GM12878 (cell line): ENCODE measurements at regions not wholly inside any gene's neighbourhood (a gene's known extent, or its start where the extent isn't known, plus 50 kb on each side); places are given as distances from the start of the nearest gene placed in this dataset.

Experiments
- ATAC-seq: fragments of 200-7000 bp; cut with Tn5 transposase; 3 replicates; pipeline ENCODE4 v1.9.1; 2020; ENCODE audit warnings: mild to moderate bottlenecking, moderate library complexity
- BruUV-seq: library from RNA; stranded (reverse); fragments of 400-500 nt; replicated peaks from 2 replicates; lab custom pipeline; 2021; lab: Mats Ljungman, UMichigan
- CTCF ChIA-PET: fragments of 300-600 bp; sonication (Branson Sonifier 250); formaldehyde crosslinking; extraction: SDS; loops from one replicate; lab custom pipeline; 2021; ENCODE audit warnings: inconsistent platforms; lab: Yijun Ruan, JAX
- POLR2A ChIA-PET: fragments of 350-600 bp; formaldehyde crosslinking; extraction: SDS; loops from one replicate; lab custom pipeline; 2021; ENCODE audit warnings: inconsistent platforms; lab: Charles Lee
- RAD21 ChIA-PET: fragments of 300-600 bp; sonication (Branson Sonifier 250); formaldehyde crosslinking; loops from one replicate; lab custom pipeline; 2023; ENCODE audit warnings: antibody characterized with exemption; ENCODE audit not compliant: unreplicated experiment; lab: Charles Lee
- SMC1A ChIA-PET: fragments of 300-600 bp; sonication (Branson Sonifier 250); formaldehyde crosslinking; loops from one replicate; lab custom pipeline; 2023; ENCODE audit not compliant: unreplicated experiment, uncharacterized antibody; lab: Charles Lee
- DNase-seq: peaks from one replicate; pipeline ENCODE4 v3.0.0-alpha.2; 2011; ENCODE audit warnings: low read depth, low spot score
- FAIRE-seq: peaks from 3 replicates; lab custom pipeline; 2011; peaks lifted over from hg19 to GRCh38; lab: Jason Lieb, UNC
- H2AFZ ChIP-seq: 2 replicates; pipeline ENCODE4 v1.6.0; 2011; ENCODE audit warnings: low read depth, low read length, control low read depth; ENCODE audit not compliant: control insufficient read depth
- H3K27ac ChIP-seq: 2 replicates; pipeline ENCODE4 v1.5.1; 2011; ENCODE audit warnings: control low read depth; ENCODE audit not compliant: control insufficient read depth, insufficient read depth
- H3K27me3 ChIP-seq, 2 experiments: replicated peaks in 1 of 2; 2 replicates each; pipeline versions ENCODE4 v1.6.0 to v1.6.1; 2011; ENCODE audit warnings: low read length in 1 of 2; ENCODE audit not compliant: control insufficient read depth in 2 of 2, insufficient read depth in 2 of 2
- H3K36me3 ChIP-seq, 2 experiments: 2 replicates each; pipeline ENCODE4 v1.5.1; 2011; ENCODE audit warnings: low read length in 1 of 2; ENCODE audit not compliant: control insufficient read depth in 2 of 2, insufficient read depth in 2 of 2
- H3K4me1 ChIP-seq: 2 replicates; pipeline ENCODE4 v1.6.1; 2011; ENCODE audit warnings: mild to moderate bottlenecking, low read length, moderate library complexity, mixed read lengths; ENCODE audit not compliant: control insufficient read depth, insufficient read depth
- H3K4me2 ChIP-seq: 2 replicates; pipeline ENCODE4 v1.6.0; 2011; ENCODE audit warnings: control low read depth; ENCODE audit not compliant: control insufficient read depth, insufficient read depth
- H3K4me3 ChIP-seq: fragments of 200-600 bp; sonication (generic); 2 replicates; pipeline ENCODE4 v1.5.1; 2016
- H3K79me2 ChIP-seq: 2 replicates; pipeline ENCODE4 v1.6.0; 2011; ENCODE audit warnings: low read length; ENCODE audit not compliant: control insufficient read depth, insufficient read depth
- H3K9ac ChIP-seq: 2 replicates; pipeline ENCODE4 v1.8.0; 2011; ENCODE audit warnings: low read length, control low read depth, mixed read lengths; ENCODE audit not compliant: control insufficient read depth, insufficient read depth
- H3K9me3 ChIP-seq: replicated peaks from 3 replicates; pipeline ENCODE4 v1.5.1; 2011; ENCODE audit warnings: mild to moderate bottlenecking, low read length; ENCODE audit not compliant: control insufficient read depth, insufficient read depth
- H4K20me1 ChIP-seq: 2 replicates; pipeline ENCODE4 v1.6.0; 2011; ENCODE audit not compliant: control insufficient read depth, insufficient read depth
- EZH2 ChIP-seq: IDR thresholded peaks from 2 replicates; pipeline ENCODE4 v1.6.1; 2012; ENCODE audit warnings: low read depth, mild to moderate bottlenecking, control low read depth, inconsistent platforms, low read length, borderline replicate concordance; ENCODE audit not compliant: control insufficient read depth
- HDAC6 ChIP-seq: fragments of 200-600 bp; sonication (generic); IDR thresholded peaks from one replicate; pipeline ENCODE4 v1.8.0; 2017; ENCODE audit warnings: antibody characterized with exemption; ENCODE audit not compliant: unreplicated experiment
- LARP7 ChIP-seq: fragments of 450-650 bp; IDR thresholded peaks from 2 replicates; pipeline ENCODE4 v1.6.1; 2017; ENCODE audit warnings: mild to moderate bottlenecking
- MLLT1 ChIP-seq: fragments of 450-650 bp; IDR thresholded peaks from 2 replicates; pipeline ENCODE4 v1.6.1; 2016; ENCODE audit warnings: mild to moderate bottlenecking
- PAX8 ChIP-seq: fragments of 450-650 bp; IDR thresholded peaks from 2 replicates; pipeline ENCODE4 v1.6.1; 2017; ENCODE audit warnings: mild to moderate bottlenecking, moderate library complexity
- POU2F2 ChIP-seq: IDR thresholded peaks from 3 replicates; pipeline ENCODE4 v1.6.1; 2011; ENCODE audit warnings: low read depth, mild to moderate bottlenecking, low read length, borderline replicate concordance
- PRDM15 ChIP-seq: fragments of 450-650 bp; formaldehyde crosslinking; IDR thresholded peaks from 2 replicates; pipeline ENCODE4 v1.4.0; 2020; ENCODE audit warnings: mild to moderate bottlenecking, moderate library complexity
- SMAD1 ChIP-seq: fragments of 450-650 bp; IDR thresholded peaks from 2 replicates; pipeline ENCODE4 v1.6.1; 2018; ENCODE audit warnings: mild to moderate bottlenecking, low read depth; ENCODE audit not compliant: partially characterized antibody
- SPI1 ChIP-seq: IDR thresholded peaks from 2 replicates; pipeline ENCODE4 v1.6.1; 2011; ENCODE audit warnings: low read depth, mild to moderate bottlenecking, low read length, moderate library complexity, borderline replicate concordance; ENCODE audit not compliant: insufficient read depth
- STAT1 ChIP-seq: fragments of 450-650 bp; conservative IDR thresholded peaks from 2 replicates; pipeline ENCODE4 v1.6.1; 2014; ENCODE audit warnings: antibody characterized with exemption, mild to moderate bottlenecking
- SUZ12 ChIP-seq: fragments of 200-600 bp; sonication (generic); IDR thresholded peaks from one replicate; pipeline ENCODE4 v1.6.1; 2018; ENCODE audit warnings: antibody characterized with exemption, mild to moderate bottlenecking; ENCODE audit not compliant: unreplicated experiment
- TARDBP ChIP-seq: IDR thresholded peaks from 2 replicates; pipeline ENCODE4 v1.6.1; 2016; ENCODE audit warnings: borderline replicate concordance
- ZNF24 ChIP-seq: fragments of 450-650 bp; IDR thresholded peaks from 2 replicates; pipeline ENCODE4 v1.6.1; 2017; ENCODE audit warnings: antibody characterized with exemption, mild to moderate bottlenecking
- ZNF592 ChIP-seq: fragments of 450-650 bp; IDR thresholded peaks from 2 replicates; pipeline ENCODE4 v1.6.1; 2017; ENCODE audit warnings: mild to moderate bottlenecking, moderate library complexity
- WGBS: methylation state at CpG from one replicate; pipeline ENCODE4 v1.1.6; 2016; ENCODE audit warnings: low lambda C conversion rate; ENCODE audit not compliant: insufficient replicate concordance, insufficient coverage; ENCODE audit errors: missing lambda C conversion rate; 5-methylcytosine and 5-hydroxymethylcytosine counted together
- in situ Hi-C: fragments of 300-500 bp; cut with MboI; formaldehyde crosslinking; loops from 9 replicates; pipeline ENCODE4 v1.14.3; 2018; ENCODE audit warnings: mixed read lengths
- intact Hi-C: fragments of 100-400 bp; cut with micrococcal nuclease; formaldehyde crosslinking; loops from one replicate; pipeline ENCODE4 v1.14.2; 2022; ENCODE audit not compliant: unreplicated experiment

GRCh38 chr2:163375070-163375469 is 360.7 kb downstream of the FIGN start (continued):
- TF ChIP-seq SPI1 = no peak
- no peak for TF ChIP-seq EZH2
- TF ChIP-seq SUZ12 = no peak
- no peak for TF ChIP-seq SMAD1
- TF ChIP-seq ZNF24 = no peak
- TF ChIP-seq PAX8 = no peak
- no peak for TF ChIP-seq TARDBP

GRCh38 chr2:163374282-163374681 is 361.5 kb downstream of the FIGN start:
- ChIA-PET POLR2A (no interaction called here), SMC1A (no interaction called here), CTCF (no interaction called here), RAD21 (no interaction called here)
- in situ Hi-C loops = no loop called here
- Histone ChIP-seq H2AFZ (no peak overlapping the region), H3K9ac (no peak overlapping the region), H3K4me1 (no peaks in the 10 kb centered on the region), H3K4me2 (no peak overlapping the region), H3K27me3 (no peaks in the 10 kb centered on the region), H3K4me3 (no peak overlapping the region), H4K20me1 (no peaks in the 10 kb centered on the region), H3K27ac (no peak overlapping the region), H3K79me2 (no peaks in the 10 kb centered on the region), H3K9me3 (no peaks in the 10 kb centered on the region), H3K36me3 (no peaks in the 10 kb centered on the region)
- TF ChIP-seq EZH2 (no peak), ZNF592 (no peak), STAT1 (no peak), HDAC6 (no peak), PRDM15 (CRISPR knock-in tag) (no peak), POU2F2 (no peak), LARP7 (no peak), MLLT1 (no peak)
- no peak for DNase-seq
- no peak; the same call in 2 of the 3 replicates for ATAC-seq
- FAIRE-seq = no peak
- intact Hi-C loops = no loop called here
- WGBS = 27% methylated on average over 3 of the region's 3 CpGs
- BruUV-seq = no TSS peak
